Naive B cell (primary cell): ENCODE measurements at regions not wholly inside any gene's neighbourhood (a gene's known extent, or its start where the extent isn't known, plus 50 kb on each side); places are given as distances from the start of the nearest gene placed in this dataset.
A peak's percentile ranks its signal among the peaks of the same experiment; 100 is the strongest.
"Not testable (repeated sequence)": the region's sequence is repeated elsewhere in the genome, so short reads cannot be mapped to it uniquely, and the experiment has no call there.

Experiments
- ATAC-seq, 2 donors: fragments of 150-1000 bp; cut with Tn5 transposase; 2 replicates each; pipeline ENCODE4 v1.10.0; 2021; ENCODE audit warnings: low read depth in 2 of 2, mild to moderate bottlenecking in 2 of 2, moderate library complexity in 2 of 2
- DNase-seq: peaks from one replicate; pipeline ENCODE4 v3.0.0; 2022
- H3K27ac Mint-ChIP-seq, 6 donors: one replicate each; pipeline ENCODE4 v1.8.0; 2020 to 2022; ENCODE audit warnings: mild to moderate bottlenecking in 6 of 6, mixed read lengths in 6 of 6, moderate library complexity in 5 of 6, inconsistent platforms in 2 of 6
- H3K27me3 Mint-ChIP-seq, 3 donors: one replicate each; pipeline ENCODE4 v1.8.0; 2021 to 2022; ENCODE audit warnings: mixed read lengths in 3 of 3, mild to moderate bottlenecking in 1 of 3
- H3K36me3 Mint-ChIP-seq, 2 donors: one replicate each; pipeline ENCODE4 v1.8.0; 2020 to 2022; ENCODE audit warnings: mixed read lengths in 2 of 2, inconsistent platforms in 1 of 2, mild to moderate bottlenecking in 1 of 2
- H3K4me1 Mint-ChIP-seq, 3 donors: one replicate each; pipeline ENCODE4 v1.8.0; 2020 to 2022; ENCODE audit warnings: mixed read lengths in 3 of 3, inconsistent platforms in 1 of 3, mild to moderate bottlenecking in 1 of 3, moderate library complexity in 1 of 3
- H3K4me3 Mint-ChIP-seq, 8 donors: one replicate each; pipeline ENCODE4 v1.8.0; 2020 to 2022; ENCODE audit warnings: mild to moderate bottlenecking in 8 of 8, mixed read lengths in 8 of 8, moderate library complexity in 8 of 8, inconsistent platforms in 2 of 8
- H3K9me3 Mint-ChIP-seq, 7 donors: one replicate each; pipeline ENCODE4 v1.8.0; 2020 to 2022; ENCODE audit warnings: mixed read lengths in 7 of 7, mild to moderate bottlenecking in 5 of 7, inconsistent platforms in 2 of 7, moderate library complexity in 1 of 7

GRCh38 chr15:87741350-87741749, 515.2 kb downstream of the NTRK3 start:
- no peak overlapping the region for H3K27ac Mint-ChIP-seq
- no peaks in the 10 kb centered on the region for H3K27me3 Mint-ChIP-seq
- ATAC-seq, result no peak
- no peaks in the 10 kb centered on the region for H3K4me1 Mint-ChIP-seq
- no peak overlapping the region for H3K4me3 Mint-ChIP-seq
- H3K36me3 Mint-ChIP-seq, result no peaks in the 10 kb centered on the region
- DNase-seq, result no peak
- H3K9me3 Mint-ChIP-seq, result peaks cover 0 to 6% (median 2%) of the 10 kb centered on the region in 7 donors

- Mint-ChIP-seq H3K27ac (no peak overlapping the region), H3K4me1 (no peaks in the 10 kb centered on the region), H3K9me3 (peaks cover 0 to 9% (median under 1%) of the 10 kb centered on the region in 7 donors), H3K27me3 (no peaks in the 10 kb centered on the region), H3K36me3 (no peaks in the 10 kb centered on the region), H3K4me3 (no peak overlapping the region)
- DNase-seq (no peak), ATAC-seq (no peak)
Observed at GRCh38 chr15:87740655-87741344, 515.7 kb downstream of the NTRK3 start.

GRCh38 chr15:87739866-87740265, 516.7 kb downstream of the NTRK3 start:
- H3K36me3 Mint-ChIP-seq, result no peaks in the 10 kb centered on the region
- no peak overlapping the region for H3K27ac Mint-ChIP-seq
- H3K9me3 Mint-ChIP-seq, result peaks cover 0 to 9% (median 2%) of the 10 kb centered on the region in 7 donors
- DNase-seq, result no peak
- H3K4me1 Mint-ChIP-seq, result no peaks in the 10 kb centered on the region
- no peak overlapping the region for H3K4me3 Mint-ChIP-seq
- ATAC-seq, result no peak
- H3K27me3 Mint-ChIP-seq, result no peaks in the 10 kb centered on the region

GRCh38 chr15:87739081-87739480, 517.5 kb downstream of the NTRK3 start:
- no peak overlapping the region for H3K4me3 Mint-ChIP-seq

GRCh38 chr15:87737460-87737859, 519.1 kb downstream of the NTRK3 start:
- not testable (repeated sequence) for H3K27me3 Mint-ChIP-seq, H3K27ac Mint-ChIP-seq, H3K36me3 Mint-ChIP-seq, ATAC-seq, H3K9me3 Mint-ChIP-seq, DNase-seq, H3K4me3 Mint-ChIP-seq, H3K4me1 Mint-ChIP-seq

More at GRCh38 chr15:87739081-87739480, 517.5 kb downstream of the NTRK3 start:
- Mint-ChIP-seq H3K27ac (no peak overlapping the region), H3K9me3 (peaks cover 0 to 9% (median 2%) of the 10 kb centered on the region in 7 donors), H3K27me3 (no peaks in the 10 kb centered on the region), H3K36me3 (no peaks in the 10 kb centered on the region), H3K4me1 (no peaks in the 10 kb centered on the region)
- DNase-seq (no peak), ATAC-seq (no peak)

GRCh38 chr15:87736891-87737389, 519.6 kb downstream of the NTRK3 start:
- H3K4me1 Mint-ChIP-seq, result no peaks in the 10 kb centered on the region
- peaks cover 0 to 9% (median 2%) of the 10 kb centered on the region in 7 donors for H3K9me3 Mint-ChIP-seq
- no peak for DNase-seq
- ATAC-seq, result no peak
- no peaks in the 10 kb centered on the region for H3K36me3 Mint-ChIP-seq
- no peaks in the 10 kb centered on the region for H3K27me3 Mint-ChIP-seq
- no peak overlapping the region for H3K4me3 Mint-ChIP-seq
- no peak overlapping the region for H3K27ac Mint-ChIP-seq

GRCh38 chr15:87736401-87736800, 520.1 kb downstream of the NTRK3 start:
- H3K36me3 Mint-ChIP-seq, result no peaks in the 10 kb centered on the region
- ATAC-seq, result no peak
- no peak for DNase-seq
- no peaks in the 10 kb centered on the region for H3K4me1 Mint-ChIP-seq
- H3K4me3 Mint-ChIP-seq, result no peak overlapping the region
- H3K9me3 Mint-ChIP-seq, result peaks cover 0 to 9% (median 2%) of the 10 kb centered on the region in 7 donors
- no peak overlapping the region for H3K27ac Mint-ChIP-seq
- H3K27me3 Mint-ChIP-seq, result no peaks in the 10 kb centered on the region

- peaks cover 0 to 9% (median 2%) of the 10 kb centered on the region in 7 donors for H3K9me3 Mint-ChIP-seq
- H3K4me3 Mint-ChIP-seq, result no peak overlapping the region
- H3K36me3 Mint-ChIP-seq, result no peaks in the 10 kb centered on the region
- no peak for ATAC-seq
- H3K27ac Mint-ChIP-seq, result no peak overlapping the region
- H3K4me1 Mint-ChIP-seq, result no peaks in the 10 kb centered on the region
- no peak for DNase-seq
- no peaks in the 10 kb centered on the region for H3K27me3 Mint-ChIP-seq
Observed at GRCh38 chr15:87735522-87735921, 521.0 kb downstream of the NTRK3 start.

GRCh38 chr15:87734571-87735373, 521.8 kb downstream of the NTRK3 start:
- H3K9me3 Mint-ChIP-seq, result peaks cover 0 to 9% (median 3%) of the 10 kb centered on the region in 7 donors
- no peak overlapping the region for H3K27ac Mint-ChIP-seq
- no peaks in the 10 kb centered on the region for H3K27me3 Mint-ChIP-seq
- DNase-seq, result no peak
- no peaks in the 10 kb centered on the region for H3K4me1 Mint-ChIP-seq
- ATAC-seq, result no peak
- H3K36me3 Mint-ChIP-seq, result no peaks in the 10 kb centered on the region
- no peak overlapping the region for H3K4me3 Mint-ChIP-seq

- no peaks in the 10 kb centered on the region for H3K36me3 Mint-ChIP-seq
- H3K4me1 Mint-ChIP-seq, result no peaks in the 10 kb centered on the region
- no peak overlapping the region for H3K27ac Mint-ChIP-seq
- H3K27me3 Mint-ChIP-seq, result no peaks in the 10 kb centered on the region
- peaks cover 0 to 9% (median 3%) of the 10 kb centered on the region in 7 donors for H3K9me3 Mint-ChIP-seq
- peak overlapping the region in 1 of 8 donors; percentile 75 for H3K4me3 Mint-ChIP-seq
- ATAC-seq (no peak), DNase-seq (no peak)
Observed at GRCh38 chr15:87733977-87734376, 522.6 kb downstream of the NTRK3 start.

GRCh38 chr15:87733541-87733941, 523.0 kb downstream of the NTRK3 start:
- peak overlapping the region in 1 of 8 donors; percentile 75 for H3K4me3 Mint-ChIP-seq
- no peaks in the 10 kb centered on the region for H3K36me3 Mint-ChIP-seq
- no peak overlapping the region for H3K27ac Mint-ChIP-seq
- peaks cover 0 to 9% (median 3%) of the 10 kb centered on the region in 7 donors for H3K9me3 Mint-ChIP-seq
- H3K4me1 Mint-ChIP-seq, result no peaks in the 10 kb centered on the region
- H3K27me3 Mint-ChIP-seq, result no peaks in the 10 kb centered on the region
- DNase-seq (no peak), ATAC-seq (no peak)

GRCh38 chr15:87732976-87733375, 523.6 kb downstream of the NTRK3 start:
- H3K36me3 Mint-ChIP-seq, result no peaks in the 10 kb centered on the region
- H3K4me3 Mint-ChIP-seq, result no peak overlapping the region
- no peak for DNase-seq
- ATAC-seq, result no peak
- no peak overlapping the region for H3K27ac Mint-ChIP-seq
- peaks cover 0 to 9% (median 3%) of the 10 kb centered on the region in 7 donors for H3K9me3 Mint-ChIP-seq
- no peaks in the 10 kb centered on the region for H3K27me3 Mint-ChIP-seq
- H3K4me1 Mint-ChIP-seq, result no peaks in the 10 kb centered on the region

GRCh38 chr15:87731630-87732029, 524.9 kb downstream of the NTRK3 start:
- ATAC-seq, result no peak
- Mint-ChIP-seq H3K36me3 (no peaks in the 10 kb centered on the region), H3K9me3 (peaks cover 0 to 6% (median 2%) of the 10 kb centered on the region in 7 donors), H3K27ac (no peak overlapping the region), H3K27me3 (no peaks in the 10 kb centered on the region), H3K4me1 (no peaks in the 10 kb centered on the region), H3K4me3 (no peak overlapping the region)
- DNase-seq, result no peak

- no peak for DNase-seq
Observed at GRCh38 chr15:87730706-87731105, 525.8 kb downstream of the NTRK3 start.

More at GRCh38 chr15:87730706-87731105, 525.8 kb downstream of the NTRK3 start:
- Mint-ChIP-seq H3K36me3 (no peaks in the 10 kb centered on the region), H3K4me3 (no peak overlapping the region), H3K4me1 (no peaks in the 10 kb centered on the region), H3K9me3 (peaks cover 0 to 6% (median 0%) of the 10 kb centered on the region in 7 donors), H3K27ac (no peak overlapping the region), H3K27me3 (no peaks in the 10 kb centered on the region)
- ATAC-seq, result no peak
